ENCODE measurements at regions not wholly inside any gene's neighbourhood (a gene's known extent, or its start where the extent isn't known, plus 50 kb on each side); places are given as distances from the start of the nearest gene placed in this dataset.

GRCh38 chr4:14800977-14801376 is 201.3 kb upstream of the CPEB2 start:
- intact Hi-C loops (cut with micrococcal nuclease), result no loop called here
- Mint-ChIP-seq H3K27ac (no peak overlapping the region), H3K4me1 (ENCODE audit: low read depth) (no peaks in the 10 kb centered on the region), H3K4me3 (ENCODE audit: low read depth) (no peak overlapping the region), H3K36me3 (ENCODE audit: low read depth) (no peaks in the 10 kb centered on the region), H3K9me3 (peaks cover 22% of the 10 kb centered on the region), H3K27me3 (ENCODE audit: low read depth) (no peaks in the 10 kb centered on the region)
- no peak for DNase-seq (ENCODE audit: low spot score)

DNA sequence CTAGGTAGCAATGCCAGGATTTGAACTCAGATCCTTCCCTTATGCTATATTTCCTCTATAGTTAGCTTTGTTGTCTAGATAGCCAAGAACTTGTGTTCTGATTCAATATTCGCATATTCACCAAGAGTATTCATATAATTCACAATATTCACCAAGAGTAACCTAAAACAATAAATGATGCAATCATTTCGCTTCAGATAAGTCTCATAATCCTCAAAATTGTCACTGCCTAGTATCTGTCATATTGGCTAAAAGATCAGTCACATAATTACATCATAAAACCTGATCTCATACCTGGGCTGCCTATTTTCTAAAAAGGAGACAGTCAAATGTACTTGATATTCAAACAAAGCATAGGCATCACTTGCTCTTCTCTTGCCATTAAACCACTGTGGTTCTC is 199.7 kb upstream of the CPEB2 start:
- H3K27me3 Mint-ChIP-seq (ENCODE audit: low read depth), result no peaks in the 10 kb centered on the region
- DNase-seq (ENCODE audit: low spot score), result no peak
- no peak overlapping the region for H3K27ac Mint-ChIP-seq
- no peaks in the 10 kb centered on the region for H3K36me3 Mint-ChIP-seq (ENCODE audit: low read depth)
- H3K9me3 Mint-ChIP-seq, result peaks cover 22% of the 10 kb centered on the region
- no peak overlapping the region for H3K4me3 Mint-ChIP-seq (ENCODE audit: low read depth)
- intact Hi-C loops (cut with micrococcal nuclease), result no loop called here
- H3K4me1 Mint-ChIP-seq (ENCODE audit: low read depth), result no peaks in the 10 kb centered on the region

- no peaks in the 10 kb centered on the region for H3K36me3 Mint-ChIP-seq (ENCODE audit: low read depth)
Observed at GRCh38 chr4:14807856-14808255, 194.4 kb upstream of the CPEB2 start.

DNA sequence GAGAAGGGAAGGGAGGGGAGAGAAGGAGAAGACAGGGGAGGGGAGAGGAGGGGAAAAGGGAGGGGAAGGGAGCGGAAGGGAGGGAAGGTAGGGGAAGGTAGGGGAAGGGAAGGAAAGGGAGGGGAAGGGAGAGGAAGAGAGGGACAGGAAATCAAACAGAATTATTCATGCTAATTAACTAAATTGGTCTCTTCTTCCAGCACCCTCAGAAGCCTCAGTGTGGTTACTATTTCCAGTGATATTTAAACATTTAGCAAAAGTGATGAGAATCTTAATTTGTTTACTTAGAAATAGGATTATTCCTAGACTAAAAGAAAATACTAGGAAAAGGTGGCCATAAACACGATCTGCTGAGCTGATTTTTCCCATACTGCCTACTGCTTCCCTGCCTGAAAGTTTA is 193.1 kb upstream of the CPEB2 start:
- Mint-ChIP-seq H3K4me3 (ENCODE audit: low read depth) (no peak overlapping the region), H3K9me3 (no peaks in the 10 kb centered on the region), H3K27me3 (ENCODE audit: low read depth) (no peaks in the 10 kb centered on the region), H3K36me3 (ENCODE audit: low read depth) (no peaks in the 10 kb centered on the region), H3K27ac (no peak overlapping the region), H3K4me1 (ENCODE audit: low read depth) (no peaks in the 10 kb centered on the region)
- intact Hi-C loops (cut with micrococcal nuclease), result no loop called here
- no peak for DNase-seq (ENCODE audit: low spot score)

More at GRCh38 chr4:14807856-14808255, 194.4 kb upstream of the CPEB2 start:
- Mint-ChIP-seq H3K4me1 (ENCODE audit: low read depth) (no peaks in the 10 kb centered on the region), H3K27ac (no peak overlapping the region), H3K4me3 (ENCODE audit: low read depth) (no peak overlapping the region), H3K9me3 (no peaks in the 10 kb centered on the region), H3K27me3 (ENCODE audit: low read depth) (no peaks in the 10 kb centered on the region)
- no peak for DNase-seq (ENCODE audit: low spot score)
- intact Hi-C loops (cut with micrococcal nuclease), result no loop called here

DNA sequence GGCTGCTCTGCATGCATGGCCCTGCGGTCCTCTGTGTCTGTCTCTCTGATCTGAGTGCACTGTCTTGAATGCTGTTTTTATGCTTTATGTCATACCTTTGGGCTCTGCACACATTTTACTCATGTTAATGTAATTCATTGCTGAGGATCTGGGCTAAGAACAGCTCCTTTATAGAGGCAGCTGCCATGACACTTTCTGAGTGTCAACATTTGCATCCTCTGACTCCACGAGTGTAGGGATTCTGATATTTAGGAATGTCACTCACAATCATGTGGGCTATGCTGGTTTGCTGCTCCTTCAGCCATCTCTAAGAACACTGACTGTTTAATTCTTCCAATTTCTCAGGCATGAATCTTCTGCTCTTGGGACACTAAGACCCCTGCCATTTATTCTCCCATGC is 192.2 kb upstream of the CPEB2 start:
- H3K4me3 Mint-ChIP-seq (ENCODE audit: low read depth), result no peak overlapping the region
- no peak for DNase-seq (ENCODE audit: low spot score)
- H3K9me3 Mint-ChIP-seq, result no peaks in the 10 kb centered on the region
- H3K27ac Mint-ChIP-seq, result no peak overlapping the region
- no peaks in the 10 kb centered on the region for H3K27me3 Mint-ChIP-seq (ENCODE audit: low read depth)
- H3K36me3 Mint-ChIP-seq (ENCODE audit: low read depth), result no peaks in the 10 kb centered on the region
- no peaks in the 10 kb centered on the region for H3K4me1 Mint-ChIP-seq (ENCODE audit: low read depth)
- intact Hi-C loops (cut with micrococcal nuclease), result no loop called here

GRCh38 chr4:14810568-14810967 is 191.7 kb upstream of the CPEB2 start:
- no peak for DNase-seq (ENCODE audit: low spot score)
- Mint-ChIP-seq H3K4me3 (ENCODE audit: low read depth) (no peak overlapping the region), H3K4me1 (ENCODE audit: low read depth) (no peaks in the 10 kb centered on the region), H3K36me3 (ENCODE audit: low read depth) (no peaks in the 10 kb centered on the region), H3K9me3 (no peaks in the 10 kb centered on the region), H3K27me3 (ENCODE audit: low read depth) (no peaks in the 10 kb centered on the region), H3K27ac (no peak overlapping the region)
- intact Hi-C loops (cut with micrococcal nuclease), result no loop called here

GRCh38 chr4:14812101-14812500 is 190.2 kb upstream of the CPEB2 start:
- DNase-seq (ENCODE audit: low spot score), result no peak
- no peak overlapping the region for H3K27ac Mint-ChIP-seq
- no peaks in the 10 kb centered on the region for H3K4me1 Mint-ChIP-seq (ENCODE audit: low read depth)
- no peaks in the 10 kb centered on the region for H3K27me3 Mint-ChIP-seq (ENCODE audit: low read depth)
- no peaks in the 10 kb centered on the region for H3K9me3 Mint-ChIP-seq
- no peaks in the 10 kb centered on the region for H3K36me3 Mint-ChIP-seq (ENCODE audit: low read depth)
- H3K4me3 Mint-ChIP-seq (ENCODE audit: low read depth), result no peak overlapping the region
- intact Hi-C loops (cut with micrococcal nuclease), result no loop called here

DNA sequence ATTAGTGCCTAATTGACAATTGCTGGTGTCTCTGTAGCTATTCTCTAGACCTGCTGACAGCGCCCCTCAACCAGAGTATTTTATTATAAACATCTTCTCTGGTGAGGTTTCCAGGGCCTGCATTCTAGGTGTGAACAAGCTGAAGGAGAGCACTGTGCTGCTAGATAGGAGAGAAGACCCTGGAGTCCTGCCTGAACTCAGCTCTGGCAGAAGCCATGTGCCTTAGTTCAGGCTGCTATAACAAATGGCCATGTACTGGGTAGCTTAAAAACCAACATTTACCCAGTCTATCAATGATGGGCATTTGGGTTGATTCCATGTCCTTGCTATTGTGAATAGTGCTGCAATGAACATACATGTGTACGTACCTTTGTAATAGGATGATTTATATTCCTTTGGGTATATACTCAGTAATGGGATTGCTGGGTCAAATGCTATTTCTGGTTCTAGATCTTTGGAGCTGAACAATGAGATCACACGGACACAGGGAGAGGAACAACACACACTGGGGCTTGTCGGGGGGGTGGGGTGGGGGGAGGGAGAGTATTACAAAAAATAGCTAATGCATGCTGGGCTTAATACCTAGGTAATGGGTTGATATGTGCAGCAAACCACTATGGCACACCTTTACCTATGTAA is 185.5 kb upstream of the CPEB2 start:
- intact Hi-C loops (cut with micrococcal nuclease), result no loop called here
- Mint-ChIP-seq H3K4me3 (ENCODE audit: low read depth) (no peak overlapping the region), H3K36me3 (ENCODE audit: low read depth) (no peaks in the 10 kb centered on the region), H3K9me3 (no peaks in the 10 kb centered on the region), H3K27me3 (ENCODE audit: low read depth) (no peaks in the 10 kb centered on the region), H3K4me1 (ENCODE audit: low read depth) (no peaks in the 10 kb centered on the region), H3K27ac (no peak overlapping the region)
- DNase-seq (ENCODE audit: low spot score), result no peak

DNA sequence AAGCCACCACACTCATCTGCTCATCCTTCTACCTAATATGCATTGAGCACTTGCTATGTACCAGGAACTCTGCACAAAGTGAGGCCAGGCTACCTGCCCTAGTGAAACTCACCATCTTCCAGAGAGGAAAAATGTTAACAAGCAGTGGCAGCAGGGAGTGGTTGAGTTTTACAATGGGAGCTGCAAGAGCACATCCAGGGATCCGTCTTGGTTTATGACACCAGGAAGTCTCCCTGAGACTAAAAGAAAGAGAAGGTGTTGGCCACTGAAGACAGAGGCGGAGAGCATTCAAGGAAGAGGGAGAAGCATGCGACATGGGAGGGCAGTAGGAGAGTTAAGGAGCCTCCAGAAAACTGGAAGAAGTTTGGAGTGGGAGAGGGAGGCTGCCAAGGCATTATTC is 178.1 kb upstream of the CPEB2 start:
- no peak overlapping the region for H3K4me3 Mint-ChIP-seq (ENCODE audit: low read depth)
- no peak for DNase-seq (ENCODE audit: low spot score)
- intact Hi-C loops (cut with micrococcal nuclease), result no loop called here
- no peaks in the 10 kb centered on the region for H3K9me3 Mint-ChIP-seq
- no peaks in the 10 kb centered on the region for H3K4me1 Mint-ChIP-seq (ENCODE audit: low read depth)
- no peaks in the 10 kb centered on the region for H3K27me3 Mint-ChIP-seq (ENCODE audit: low read depth)
- no peaks in the 10 kb centered on the region for H3K36me3 Mint-ChIP-seq (ENCODE audit: low read depth)
- no peak overlapping the region for H3K27ac Mint-ChIP-seq

DNA sequence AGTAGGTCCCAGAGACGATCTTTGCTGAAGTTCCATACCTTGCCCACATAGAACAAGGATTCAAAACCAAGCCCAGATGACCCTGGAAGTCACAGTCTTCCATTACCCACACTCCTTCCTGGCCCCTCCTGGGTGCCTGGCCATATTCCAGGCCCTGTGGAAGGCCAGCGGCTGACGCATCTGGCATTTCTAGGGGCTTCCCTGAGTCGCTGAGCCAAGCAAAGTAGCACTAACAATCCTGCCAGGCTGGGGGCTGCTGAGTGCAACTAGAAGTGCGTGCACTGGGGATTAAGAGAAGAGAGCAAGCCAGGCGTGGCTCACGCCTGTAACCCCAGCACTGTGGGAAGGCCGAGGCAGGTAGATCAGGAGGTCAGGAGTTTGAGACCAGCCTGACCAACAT is 175.2 kb upstream of the CPEB2 start:
- H3K36me3 Mint-ChIP-seq (ENCODE audit: low read depth), result no peaks in the 10 kb centered on the region
- no peaks in the 10 kb centered on the region for H3K4me1 Mint-ChIP-seq (ENCODE audit: low read depth)
- no peak overlapping the region for H3K4me3 Mint-ChIP-seq (ENCODE audit: low read depth)
- no peaks in the 10 kb centered on the region for H3K27me3 Mint-ChIP-seq (ENCODE audit: low read depth)
- intact Hi-C loops (cut with micrococcal nuclease), result no loop called here
- no peaks in the 10 kb centered on the region for H3K9me3 Mint-ChIP-seq
- DNase-seq (ENCODE audit: low spot score), result no peak
- no peak overlapping the region for H3K27ac Mint-ChIP-seq

DNA sequence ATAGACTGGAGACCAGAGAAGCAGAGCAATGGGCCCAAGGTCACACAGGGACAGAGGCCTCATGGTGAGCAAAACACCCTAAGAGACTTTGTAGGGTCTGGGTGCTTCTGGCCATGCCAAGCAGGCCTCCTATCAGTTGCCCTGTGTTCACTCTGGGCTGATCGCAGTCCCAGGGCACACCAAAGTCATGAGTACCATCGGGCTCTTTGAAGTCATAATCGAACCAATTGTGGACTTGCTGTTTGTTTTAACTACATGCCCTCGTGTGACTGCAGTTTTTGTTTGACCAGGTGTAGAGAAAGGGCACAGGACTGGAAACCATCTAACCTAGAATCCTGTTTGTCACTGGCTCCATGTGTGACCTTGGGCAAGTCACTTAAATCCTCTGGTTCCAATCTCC is 172.5 kb upstream of the CPEB2 start:
- Mint-ChIP-seq H3K36me3 (ENCODE audit: low read depth) (no peaks in the 10 kb centered on the region), H3K4me1 (ENCODE audit: low read depth) (no peaks in the 10 kb centered on the region), H3K9me3 (no peaks in the 10 kb centered on the region), H3K27me3 (ENCODE audit: low read depth) (no peaks in the 10 kb centered on the region), H3K27ac (no peak overlapping the region), H3K4me3 (ENCODE audit: low read depth) (no peak overlapping the region)
- intact Hi-C loops (cut with micrococcal nuclease), result no loop called here
- no peak for DNase-seq (ENCODE audit: low spot score)

DNA sequence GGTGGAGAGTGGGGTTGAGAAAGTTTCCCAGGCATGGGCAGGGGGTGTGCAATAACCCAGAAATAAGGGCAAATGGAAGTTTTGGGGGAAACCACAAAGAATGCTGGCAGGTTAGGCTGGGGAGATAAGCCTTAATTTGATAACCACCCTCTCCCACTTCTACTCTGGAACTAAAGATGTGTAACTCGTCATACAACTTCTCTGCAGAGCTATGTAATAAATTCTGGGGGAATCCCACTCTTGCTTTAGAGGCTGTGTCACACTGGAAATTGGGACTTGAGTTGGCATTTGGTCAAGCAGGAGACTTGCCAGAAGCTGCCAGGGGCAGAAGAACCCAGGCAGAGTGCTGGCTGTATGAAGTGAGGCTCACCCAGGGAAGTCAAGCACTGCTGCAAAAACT is 170.9 kb upstream of the CPEB2 start:
- no peaks in the 10 kb centered on the region for H3K9me3 Mint-ChIP-seq
- DNase-seq (ENCODE audit: low spot score), result no peak
- H3K4me3 Mint-ChIP-seq (ENCODE audit: low read depth), result no peak overlapping the region
- no peaks in the 10 kb centered on the region for H3K4me1 Mint-ChIP-seq (ENCODE audit: low read depth)
- H3K36me3 Mint-ChIP-seq (ENCODE audit: low read depth), result no peaks in the 10 kb centered on the region
- no peak overlapping the region for H3K27ac Mint-ChIP-seq
- intact Hi-C loops (cut with micrococcal nuclease), result no loop called here
- H3K27me3 Mint-ChIP-seq (ENCODE audit: low read depth), result no peaks in the 10 kb centered on the region

GRCh38 chr4:14833053-14833452 is 169.2 kb upstream of the CPEB2 start:
- no peaks in the 10 kb centered on the region for H3K27me3 Mint-ChIP-seq (ENCODE audit: low read depth)
- H3K4me3 Mint-ChIP-seq (ENCODE audit: low read depth), result no peak overlapping the region
- no peak for DNase-seq (ENCODE audit: low spot score)
- H3K9me3 Mint-ChIP-seq, result no peaks in the 10 kb centered on the region
- H3K36me3 Mint-ChIP-seq (ENCODE audit: low read depth), result no peaks in the 10 kb centered on the region
- intact Hi-C loops (cut with micrococcal nuclease), result no loop called here
- H3K27ac Mint-ChIP-seq, result no peak overlapping the region
- H3K4me1 Mint-ChIP-seq (ENCODE audit: low read depth), result no peaks in the 10 kb centered on the region

GRCh38 chr4:14834382-14834781 is 167.9 kb upstream of the CPEB2 start:
- intact Hi-C loops (cut with micrococcal nuclease), result no loop called here
- Mint-ChIP-seq H3K27me3 (ENCODE audit: low read depth) (no peaks in the 10 kb centered on the region), H3K36me3 (ENCODE audit: low read depth) (no peaks in the 10 kb centered on the region), H3K4me3 (ENCODE audit: low read depth) (no peak overlapping the region), H3K4me1 (ENCODE audit: low read depth) (no peaks in the 10 kb centered on the region), H3K9me3 (peaks cover 4% of the 10 kb centered on the region), H3K27ac (no peak overlapping the region)
- DNase-seq (ENCODE audit: low spot score), result no peak
